H1 (cell line): ENCODE measurements at regions not wholly inside any gene's neighbourhood (a gene's known extent, or its start where the extent isn't known, plus 50 kb on each side); places are given as distances from the start of the nearest gene placed in this dataset.

ENCODE experiments used
- CTCF ChIA-PET: fragments of 300-600 bp; sonication (Branson Sonifier 250); formaldehyde crosslinking; loops from one replicate; lab custom pipeline; 2021; ENCODE audit not compliant: partially characterized antibody; lab: Charles Lee
- POLR2A ChIA-PET: fragments of 300-600 bp; sonication (Branson Sonifier 250); formaldehyde crosslinking; loops from one replicate; lab custom pipeline; 2021; ENCODE audit warnings: inconsistent platforms; ENCODE audit not compliant: partially characterized antibody; lab: Charles Lee
- DNase-seq, 2 experiments: peaks; one replicate each; pipeline versions ENCODE4 v3.0.0 to v3.0.0-alpha.2; 2010 to 2022; ENCODE audit warnings: low spot score in 2 of 2, low read depth in 1 of 2, mixed read lengths in 1 of 2
- FAIRE-seq: peaks from 2 replicates; lab custom pipeline; 2011; peaks lifted over from hg19 to GRCh38; lab: Jason Lieb, UNC
- H2AFZ ChIP-seq: 2 replicates; pipeline ENCODE4 v1.8.1; 2012; ENCODE audit warnings: low read length, inconsistent platforms
- H2AK5ac ChIP-seq: 2 replicates; pipeline ENCODE4 v1.6.1; 2013; ENCODE audit warnings: low read depth, low read length
- H2BK120ac ChIP-seq: replicated peaks from 2 replicates; pipeline ENCODE3; 2013; ENCODE audit warnings: low read depth, low read length, inconsistent platforms
- H2BK12ac ChIP-seq: 2 replicates; pipeline ENCODE4 v1.6.1; 2013; ENCODE audit warnings: low read depth, low read length
- H2BK15ac ChIP-seq: 2 replicates; pipeline ENCODE4 v1.6.1; 2013; ENCODE audit warnings: low read length
- H2BK20ac ChIP-seq: 2 replicates; pipeline ENCODE4 v1.6.1; 2013; ENCODE audit warnings: low read length
- H2BK5ac ChIP-seq: 2 replicates; pipeline ENCODE4 v1.6.1; 2013; ENCODE audit warnings: low read depth, low read length
- H3K14ac ChIP-seq: 2 replicates; pipeline ENCODE4 v1.6.1; 2013; ENCODE audit warnings: inconsistent platforms; ENCODE audit not compliant: insufficient read length
- H3K18ac ChIP-seq: 2 replicates; pipeline ENCODE4 v1.6.1; 2013; ENCODE audit warnings: low read length; ENCODE audit errors: extremely low read depth
- H3K23ac ChIP-seq: 2 replicates; pipeline ENCODE4 v1.6.1; 2013; ENCODE audit warnings: inconsistent platforms; ENCODE audit not compliant: insufficient read length
- H3K23me2 ChIP-seq: 2 replicates; pipeline ENCODE4 v1.6.1; 2013; ENCODE audit warnings: low read depth, low read length
- H3K27ac ChIP-seq: 2 replicates; pipeline ENCODE4 v1.6.1; 2011; ENCODE audit warnings: low read depth, low read length, inconsistent platforms
- H3K27me3 ChIP-seq, 4 experiments: replicated peaks in 1 of 4; 1 replicate in 1 of 4; 2 replicates in 3 of 4; pipeline versions ENCODE4 v1.6.1 to v1.8.1; 2011 to 2013; ENCODE audit warnings: low read length in 3 of 4, mild to moderate bottlenecking in 3 of 4, inconsistent platforms in 2 of 4, mixed read lengths in 2 of 4, moderate library complexity in 1 of 4; ENCODE audit not compliant: control insufficient read depth in 3 of 4, insufficient read depth in 3 of 4; ENCODE audit errors: extremely low read depth in 1 of 4
- H3K36me3 ChIP-seq, 4 experiments: 2 replicates each; pipeline versions ENCODE4 v1.6.1 to v1.8.1; 2011 to 2013; ENCODE audit warnings: mild to moderate bottlenecking in 4 of 4, low read length in 3 of 4, moderate library complexity in 2 of 4, control low read depth in 1 of 4, inconsistent platforms in 1 of 4; ENCODE audit not compliant: insufficient read depth in 4 of 4, control insufficient read depth in 2 of 4
- H3K4ac ChIP-seq: replicated peaks from 2 replicates; pipeline ENCODE3; 2013; ENCODE audit warnings: low read length, low read depth, mixed read lengths, inconsistent platforms; ENCODE audit not compliant: insufficient read length
- H3K4me1 ChIP-seq, 4 experiments: replicated peaks in 1 of 4; 1 replicate in 1 of 4; 2 replicates in 3 of 4; pipeline versions ENCODE4 v1.6.1 to v1.8.1; 2011 to 2013; ENCODE audit warnings: low read length in 3 of 4, inconsistent platforms in 2 of 4, mixed read lengths in 1 of 4; ENCODE audit not compliant: insufficient read depth in 4 of 4, control insufficient read depth in 3 of 4
- H3K4me2 ChIP-seq, 2 experiments: 2 replicates each; pipeline versions ENCODE4 v1.6.1 to v1.8.1; 2011 to 2013; ENCODE audit warnings: low read depth in 2 of 2, low read length in 2 of 2, control low read depth in 1 of 2, inconsistent platforms in 1 of 2, mild to moderate bottlenecking in 1 of 2; ENCODE audit not compliant: insufficient read depth in 1 of 2
- H3K4me3 ChIP-seq, 4 experiments: fragments of 200-600, 300-600 bp in 1 of 4; sonication (generic), shearing (Covaris generic), sonication (Bioruptor Twin) in 1 of 4; 2 replicates each; pipeline versions ENCODE4 v1.5.1 to v1.8.1; 2011 to 2016; ENCODE audit warnings: low read length in 4 of 4, low read depth in 3 of 4, control low read depth in 2 of 4, inconsistent platforms in 2 of 4, mild to moderate bottlenecking in 2 of 4, mixed read lengths in 1 of 4, moderate library complexity in 1 of 4; ENCODE audit not compliant: insufficient read depth in 2 of 4; ENCODE audit errors: extremely low read depth in 1 of 4
- H3K56ac ChIP-seq: replicated peaks from 2 replicates; pipeline ENCODE3; 2013; ENCODE audit warnings: low read depth, mild to moderate bottlenecking, mixed read lengths, low read length, inconsistent platforms; ENCODE audit not compliant: insufficient read length
- H3K79me1 ChIP-seq: 2 replicates; pipeline ENCODE4 v1.6.1; 2013; ENCODE audit warnings: low read depth, low read length, control low read depth
- H3K79me2 ChIP-seq, 2 experiments: 2 replicates each; pipeline versions ENCODE4 v1.6.1 to v1.8.1; 2012 to 2013; ENCODE audit warnings: low read length in 2 of 2, mild to moderate bottlenecking in 2 of 2, inconsistent platforms in 1 of 2; ENCODE audit not compliant: insufficient read depth in 2 of 2, control insufficient read depth in 1 of 2
- H3K9ac ChIP-seq, 4 experiments: replicated peaks in 1 of 4; 1 replicate in 1 of 4; 2 replicates in 3 of 4; pipeline versions ENCODE4 v1.6.1 to v1.8.1; 2011 to 2013; ENCODE audit warnings: low read depth in 3 of 4, low read length in 3 of 4, control low read depth in 2 of 4, mild to moderate bottlenecking in 2 of 4, moderate library complexity in 2 of 4, inconsistent platforms in 1 of 4; ENCODE audit errors: extremely low read depth in 1 of 4
- H3K9me3 ChIP-seq, 2 experiments: 2 replicates each; pipeline versions ENCODE4 v1.6.1 to v1.8.1; 2012 to 2013; ENCODE audit warnings: mild to moderate bottlenecking in 2 of 2, moderate library complexity in 2 of 2, control low read depth in 1 of 2, inconsistent platforms in 1 of 2, low read depth in 1 of 2, low read length in 1 of 2, mixed read lengths in 1 of 2; ENCODE audit not compliant: insufficient read depth in 2 of 2
- H4K20me1 ChIP-seq, 2 experiments: replicated peaks in 1 of 2; 2 replicates each; pipeline versions ENCODE3 to v1.8.1; 2011 to 2013; ENCODE audit warnings: inconsistent platforms in 2 of 2, low read length in 2 of 2, mild to moderate bottlenecking in 1 of 2; ENCODE audit not compliant: insufficient read depth in 2 of 2, control insufficient read depth in 1 of 2
- H4K5ac ChIP-seq: 2 replicates; pipeline ENCODE4 v1.6.1; 2013; ENCODE audit warnings: low read length, low read depth, mixed read lengths, inconsistent platforms; ENCODE audit not compliant: insufficient read length
- H4K8ac ChIP-seq: 2 replicates; pipeline ENCODE4 v1.8.0; 2013; ENCODE audit warnings: mild to moderate bottlenecking, moderate library complexity, low read length, inconsistent platforms; ENCODE audit not compliant: insufficient read depth; ENCODE audit errors: extremely low read depth
- H4K91ac ChIP-seq: replicated peaks from 2 replicates; pipeline ENCODE3; 2013; ENCODE audit warnings: low read length, mixed read lengths, inconsistent platforms; ENCODE audit not compliant: insufficient read length
- ASH2L ChIP-seq: fragments of 200-600, 300-600 bp; sonication (generic); IDR thresholded peaks from one replicate; pipeline ENCODE4 v1.7.1; 2017; ENCODE audit warnings: low read length
- BCL11A ChIP-seq, 2 experiments: IDR thresholded peaks; one replicate each; pipeline ENCODE4 v1.6.1; 2011; ENCODE audit warnings: low read depth in 2 of 2, low read length in 2 of 2, mild to moderate bottlenecking in 2 of 2
- PHF8 ChIP-seq: fragments of 200-600 bp; sonication (generic); conservative IDR thresholded peaks from 2 replicates; pipeline ENCODE4 v1.7.1; 2012; ENCODE audit warnings: low read depth, mild to moderate bottlenecking, inconsistent platforms, low read length, moderate library complexity
- POU5F1 ChIP-seq: IDR thresholded peaks from 2 replicates; pipeline ENCODE4 v1.6.1; 2011; ENCODE audit warnings: low read depth, mild to moderate bottlenecking, low read length, moderate library complexity
- RAD21 ChIP-seq, 2 experiments: IDR thresholded peaks in 1 of 2; conservative IDR thresholded peaks in 1 of 2; 2 replicates each; pipeline ENCODE4 v1.6.1; 2011; ENCODE audit warnings: low read depth in 2 of 2, low read length in 2 of 2, improper control_type of control experiment in 1 of 2, inconsistent platforms in 1 of 2, mild to moderate bottlenecking in 1 of 2, moderate library complexity in 1 of 2
- TAF1 ChIP-seq: IDR thresholded peaks from 2 replicates; pipeline ENCODE4 v1.6.1; 2011; ENCODE audit warnings: mild to moderate bottlenecking, low read depth, low read length
- YY1 ChIP-seq: IDR thresholded peaks from 2 replicates; pipeline ENCODE4 v1.6.1; 2011; ENCODE audit warnings: low read depth, mild to moderate bottlenecking, low read length

DNA sequence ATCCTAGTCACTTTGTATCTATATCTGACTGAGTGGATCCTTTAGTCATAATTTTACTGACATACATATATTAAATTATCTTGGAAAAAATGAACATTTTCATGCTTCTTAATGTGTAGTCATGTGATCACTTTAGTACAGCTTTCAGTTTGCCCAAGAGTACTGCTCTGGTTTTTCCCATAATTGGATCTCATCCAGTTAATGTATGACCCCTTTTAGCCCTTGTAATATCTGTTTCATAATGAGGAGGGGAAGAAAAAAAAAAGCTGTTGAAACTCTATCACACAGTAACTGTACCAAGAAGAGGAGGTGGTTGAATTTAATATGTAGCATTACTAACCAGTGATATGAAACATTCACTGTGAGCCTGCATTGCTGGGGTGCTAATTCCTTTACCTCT, 328.7 kb downstream of the PTPRC start:
- Histone ChIP-seq H2BK20ac (no peak overlapping the region), H2AFZ (no peak overlapping the region), H4K5ac (no peak overlapping the region), H2BK120ac (no peak overlapping the region), H3K9me3 (no peaks in the 10 kb centered on the region), H3K4me1 (no peaks in the 10 kb centered on the region), H3K23me2 (no peaks in the 10 kb centered on the region), H3K4me3 (no peak overlapping the region), H2BK5ac (no peak overlapping the region), H3K36me3 (no peaks in the 10 kb centered on the region), H2BK15ac (no peak overlapping the region), H2AK5ac (no peak overlapping the region), H3K18ac (no peak overlapping the region), H3K4me2 (no peak overlapping the region), H3K27ac (no peak overlapping the region), H3K79me2 (no peaks in the 10 kb centered on the region), H3K56ac (no peak overlapping the region), H4K91ac (no peak overlapping the region), H3K27me3 (no peaks in the 10 kb centered on the region), H3K23ac (no peak overlapping the region), H3K9ac (no peak overlapping the region), H4K20me1 (no peaks in the 10 kb centered on the region), H3K79me1 (no peaks in the 10 kb centered on the region), H2BK12ac (no peak overlapping the region), H3K14ac (no peak overlapping the region), H4K8ac (no peak overlapping the region), H3K4ac (no peak overlapping the region)
- CTCF ChIA-PET, result no interaction called here
- no peak for DNase-seq
- POLR2A ChIA-PET, result no interaction called here
- no peak for FAIRE-seq
- TF ChIP-seq TAF1, result no peak
- no peak for TF ChIP-seq RAD21 (IDR thresholded peaks at IDR 0.05 in 1 of 2, conservative IDR thresholded peaks at IDR 0.05 in 1 of 2; ENCODE audit: low read depth in 2 of 2, low read length in 2 of 2)
- TF ChIP-seq BCL11A (IDR thresholded peaks at IDR 0.05; ENCODE audit: low read depth in 2 of 2, low read length in 2 of 2), result no peak
- TF ChIP-seq ASH2L, result no peak
- TF ChIP-seq PHF8, result no peak
- no peak for TF ChIP-seq POU5F1
- TF ChIP-seq YY1, result no peak
